Neural progenitor cell (in vitro differentiated cells): ENCODE measurements at regions not wholly inside any gene's neighbourhood (a gene's known extent, or its start where the extent isn't known, plus 50 kb on each side); places are given as distances from the start of the nearest gene placed in this dataset.

ENCODE experiments used
- EZH2 ChIP-seq: fragments of 200-600 bp; sonication (generic); IDR thresholded peaks from 2 replicates; pipeline ENCODE4 v1.6.1; 2017; ENCODE audit warnings: antibody characterized with exemption, mild to moderate bottlenecking, moderate library complexity
- EZH2phosphoT487 ChIP-seq: fragments of 200-600 bp; sonication (generic); IDR thresholded peaks from 2 replicates; pipeline ENCODE4 v1.6.1; 2017; ENCODE audit warnings: antibody characterized with exemption
- TF ChIP-seq, protein P1 (sequence below): fragments of 200-600 bp; sonication (generic); IDR thresholded peaks from 2 replicates; pipeline ENCODE4 v1.5.1; 2017; ENCODE audit warnings: antibody characterized with exemption, mild to moderate bottlenecking

DNA sequence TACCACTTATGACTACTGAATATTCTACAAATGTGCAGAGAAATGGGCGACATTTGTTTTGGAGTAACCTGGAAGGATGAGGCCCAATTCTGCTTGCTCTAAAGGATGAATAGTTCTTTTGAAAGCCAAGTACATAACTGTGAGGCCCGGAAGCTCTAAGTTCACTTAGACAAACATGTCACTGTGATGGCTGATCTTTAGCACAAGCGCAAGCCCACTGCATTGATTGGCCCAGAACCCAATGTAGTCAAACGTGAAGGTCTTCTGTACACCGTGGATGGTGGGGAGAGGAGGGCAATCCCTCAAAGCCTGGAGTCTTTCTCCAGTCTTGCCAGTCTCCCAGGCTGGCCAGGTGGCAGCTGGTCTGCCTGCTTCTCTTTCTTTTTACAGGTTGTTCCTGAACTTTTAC lies 139.6 kb downstream of the RFC3 start:
- TF ChIP-seq, protein P1, sequence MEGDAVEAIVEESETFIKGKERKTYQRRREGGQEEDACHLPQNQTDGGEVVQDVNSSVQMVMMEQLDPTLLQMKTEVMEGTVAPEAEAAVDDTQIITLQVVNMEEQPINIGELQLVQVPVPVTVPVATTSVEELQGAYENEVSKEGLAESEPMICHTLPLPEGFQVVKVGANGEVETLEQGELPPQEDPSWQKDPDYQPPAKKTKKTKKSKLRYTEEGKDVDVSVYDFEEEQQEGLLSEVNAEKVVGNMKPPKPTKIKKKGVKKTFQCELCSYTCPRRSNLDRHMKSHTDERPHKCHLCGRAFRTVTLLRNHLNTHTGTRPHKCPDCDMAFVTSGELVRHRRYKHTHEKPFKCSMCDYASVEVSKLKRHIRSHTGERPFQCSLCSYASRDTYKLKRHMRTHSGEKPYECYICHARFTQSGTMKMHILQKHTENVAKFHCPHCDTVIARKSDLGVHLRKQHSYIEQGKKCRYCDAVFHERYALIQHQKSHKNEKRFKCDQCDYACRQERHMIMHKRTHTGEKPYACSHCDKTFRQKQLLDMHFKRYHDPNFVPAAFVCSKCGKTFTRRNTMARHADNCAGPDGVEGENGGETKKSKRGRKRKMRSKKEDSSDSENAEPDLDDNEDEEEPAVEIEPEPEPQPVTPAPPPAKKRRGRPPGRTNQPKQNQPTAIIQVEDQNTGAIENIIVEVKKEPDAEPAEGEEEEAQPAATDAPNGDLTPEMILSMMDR = no peak
- TF ChIP-seq EZH2 (no peak), EZH2phosphoT487 (no peak)
